ENCODE measurements at regions not wholly inside any gene's neighbourhood (a gene's known extent, or its start where the extent isn't known, plus 50 kb on each side); places are given as distances from the start of the nearest gene placed in this dataset.

- TF ChIP-seq CTCF (IDR thresholded peaks at IDR 0.05; ENCODE audit: insufficient read depth, low read depth, low read length) = no peak
- no peak for TF ChIP-seq EZH2 (IDR thresholded peaks at IDR 0.05; ENCODE audit: insufficient read depth, low read length)
These were observed 218.7 kb downstream of the IRX2 start for GRCh38 chr5:2532809-2533208.

Measured in astrocyte (in vitro differentiated cells and primary cell).